SK-N-SH (cell line): ENCODE measurements at regions not wholly inside any gene's neighbourhood (a gene's known extent, or its start where the extent isn't known, plus 50 kb on each side); places are given as distances from the start of the nearest gene placed in this dataset.

Experiments
- CTCF ChIA-PET: fragments of 300-600, 350-600 bp; formaldehyde crosslinking; extraction: SDS; loops from one replicate; lab custom pipeline; 2021; lab: Yijun Ruan, JAX
- POLR2A ChIA-PET: fragments of 350-600 bp; sonication (Branson Sonifier 250); formaldehyde crosslinking; extraction: SDS; loops from one replicate; lab custom pipeline; 2020; ENCODE audit warnings: antibody characterized with exemption, inconsistent platforms; lab: Yijun Ruan, JAX
- DNase-seq: peaks from one replicate; pipeline ENCODE4 v3.0.0; 2012
- H2AFZ ChIP-seq: fragments of 200-600 bp; sonication (generic); 2 replicates; pipeline ENCODE4 v1.8.1; 2016; ENCODE audit warnings: antibody characterized with exemption, mild to moderate bottlenecking, low read depth
- H3F3A ChIP-seq: fragments of 200-600 bp; sonication (generic); replicated peaks from 2 replicates; pipeline ENCODE3; 2016; ENCODE audit warnings: antibody characterized with exemption, mild to moderate bottlenecking; ENCODE audit not compliant: insufficient read depth
- H3K27ac ChIP-seq, 2 experiments: fragments of 200-500 bp in 1 of 2; fragments of 200-600 bp in 1 of 2; sonication (Bioruptor generic) in 1 of 2; sonication (generic), shearing (Covaris generic) in 1 of 2; 2 replicates each; pipeline versions ENCODE4 v1.5.1 to v1.6.1; 2014 to 2016; ENCODE audit warnings: low read depth in 2 of 2, inconsistent platforms in 1 of 2, low read length in 1 of 2, mild to moderate bottlenecking in 1 of 2, mixed read lengths in 1 of 2
- H3K27me3 ChIP-seq: fragments of 200-600 bp; sonication (generic), shearing (Covaris generic); 2 replicates; pipeline ENCODE4 v1.6.1; 2016; ENCODE audit warnings: mixed run types; ENCODE audit not compliant: insufficient read depth
- H3K36me3 ChIP-seq, 2 experiments: fragments of 200-500 bp in 1 of 2; fragments of 200-600 bp in 1 of 2; sonication (Bioruptor generic) in 1 of 2; sonication (generic) in 1 of 2; replicated peaks in 1 of 2; 2 replicates each; pipeline versions ENCODE3 to v1.5.1; 2014 to 2016; ENCODE audit warnings: low read length in 1 of 2, mild to moderate bottlenecking in 1 of 2; ENCODE audit not compliant: insufficient read depth in 2 of 2, control insufficient read depth in 1 of 2
- H3K4me1 ChIP-seq, 2 experiments: fragments of 200-500 bp in 1 of 2; fragments of 200-600 bp in 1 of 2; sonication (Bioruptor generic) in 1 of 2; sonication (generic), shearing (Covaris generic) in 1 of 2; 2 replicates each; pipeline versions ENCODE4 v1.5.1 to v1.6.1; 2014 to 2016; ENCODE audit warnings: low read depth in 1 of 2, low read length in 1 of 2, mixed run types in 1 of 2; ENCODE audit not compliant: insufficient read depth in 2 of 2, control insufficient read depth in 1 of 2
- H3K4me2 ChIP-seq: fragments of 200-600 bp; sonication (generic), shearing (Covaris generic); 2 replicates; pipeline ENCODE4 v1.6.1; 2017; ENCODE audit warnings: mixed run types
- H3K4me3 ChIP-seq, 2 experiments: fragments of 200-500 bp in 1 of 2; fragments of 200-600 bp in 1 of 2; sonication (Bioruptor generic) in 1 of 2; sonication (generic), shearing (Covaris generic) in 1 of 2; 2 replicates each; pipeline versions ENCODE4 v1.5.1 to v1.8.1; 2014 to 2016; ENCODE audit warnings: low read depth in 2 of 2, inconsistent platforms in 1 of 2, low read length in 1 of 2, mild to moderate bottlenecking in 1 of 2, mixed read lengths in 1 of 2, moderate library complexity in 1 of 2
- H3K79me2 ChIP-seq: fragments of 200-600 bp; sonication (generic); 2 replicates; pipeline ENCODE4 v1.8.1; 2017; ENCODE audit warnings: mild to moderate bottlenecking; ENCODE audit not compliant: insufficient read depth
- H3K9ac ChIP-seq: fragments of 200-600 bp; sonication (generic); 2 replicates; pipeline ENCODE4 v1.6.1; 2017; ENCODE audit warnings: mixed run types
- H3K9me2 ChIP-seq: fragments of 200-600 bp; sonication (generic); 2 replicates; pipeline ENCODE4 v1.6.1; 2017; ENCODE audit warnings: mixed run types
- H3K9me3 ChIP-seq: fragments of 200-600 bp; sonication (generic); 2 replicates; pipeline ENCODE4 v1.6.1; 2017; ENCODE audit warnings: mixed run types, mild to moderate bottlenecking, moderate library complexity
- H4K20me1 ChIP-seq: fragments of 200-600 bp; sonication (generic); 2 replicates; pipeline ENCODE4 v1.6.1; 2017; ENCODE audit warnings: mild to moderate bottlenecking, mixed run types; ENCODE audit not compliant: insufficient read depth
- CTCF ChIP-seq: fragments of 200-600 bp; sonication (generic); IDR thresholded peaks from 2 replicates; pipeline ENCODE4 v1.6.1; 2017; ENCODE audit warnings: antibody characterized with exemption, mild to moderate bottlenecking, moderate library complexity
- EP300 ChIP-seq, 2 experiments: IDR thresholded peaks; 2 replicates each; pipeline versions ENCODE4 v1.4.0 to v1.6.1; 2012; ENCODE audit warnings: borderline replicate concordance in 1 of 2, low read depth in 1 of 2, low read length in 1 of 2
- FOXJ3 ChIP-seq: sonication (generic); formaldehyde crosslinking; IDR thresholded peaks from 2 replicates; pipeline ENCODE4 v1.5.1; 2020; ENCODE audit warnings: mild to moderate bottlenecking, missing genetic modification reagents
- FOXM1 ChIP-seq: IDR thresholded peaks from 2 replicates; pipeline ENCODE4 v1.4.0; 2012; ENCODE audit warnings: low read depth, mild to moderate bottlenecking
- GABPA ChIP-seq: IDR thresholded peaks from 2 replicates; pipeline ENCODE4 v1.4.0; 2012; ENCODE audit warnings: low read depth, mild to moderate bottlenecking
- JUND ChIP-seq: IDR thresholded peaks from 2 replicates; pipeline ENCODE4 v1.4.0; 2012
- MAX ChIP-seq: IDR thresholded peaks from 2 replicates; pipeline ENCODE4 v1.4.0; 2012; ENCODE audit warnings: low read depth
- MEF2A ChIP-seq: IDR thresholded peaks from 2 replicates; pipeline ENCODE4 v1.4.0; 2012; ENCODE audit warnings: low read depth, borderline replicate concordance
- MXI1 ChIP-seq: IDR thresholded peaks from 2 replicates; pipeline ENCODE4 v1.6.1; 2012; ENCODE audit warnings: mild to moderate bottlenecking, low read depth, low read length, improper control_type of control experiment
- NFIC ChIP-seq: IDR thresholded peaks from 2 replicates; pipeline ENCODE4 v1.4.0; 2012; ENCODE audit warnings: borderline replicate concordance
- NRF1 ChIP-seq: IDR thresholded peaks from 2 replicates; pipeline ENCODE4 v1.6.1; 2012; ENCODE audit warnings: low read depth, mild to moderate bottlenecking, low read length
- POLR2AphosphoS5 ChIP-seq: IDR thresholded peaks from 2 replicates; pipeline ENCODE4 v1.6.1; 2012; ENCODE audit warnings: low read depth, low read length
- RAD21 ChIP-seq: IDR thresholded peaks from 2 replicates; pipeline ENCODE4 v1.6.1; 2012; ENCODE audit warnings: mild to moderate bottlenecking, low read length
- RFX5 ChIP-seq: IDR thresholded peaks from 2 replicates; pipeline ENCODE4 v1.6.1; 2012; ENCODE audit warnings: mild to moderate bottlenecking, improper control_type of control experiment, low read length
- SIN3A ChIP-seq: IDR thresholded peaks from 2 replicates; pipeline ENCODE4 v1.6.1; 2012; ENCODE audit warnings: low read depth, mild to moderate bottlenecking, low read length, moderate library complexity, borderline replicate concordance
- TAF1 ChIP-seq: IDR thresholded peaks from 2 replicates; pipeline ENCODE4 v1.6.1; 2012; ENCODE audit warnings: low read depth, mild to moderate bottlenecking, low read length, moderate library complexity, borderline replicate concordance
- TCF12 ChIP-seq: IDR thresholded peaks from 2 replicates; pipeline ENCODE4 v1.4.0; 2012
- TEAD4 ChIP-seq: IDR thresholded peaks from 2 replicates; pipeline ENCODE4 v1.4.0; 2012; ENCODE audit warnings: mild to moderate bottlenecking, borderline replicate concordance; ENCODE audit not compliant: insufficient read depth
- USF2 ChIP-seq: fragments of 150-350 bp; IDR thresholded peaks from 2 replicates; pipeline ENCODE4 v1.6.1; 2017; ENCODE audit warnings: antibody characterized with exemption, low read length, low read depth, borderline replicate concordance
- ZBTB33 ChIP-seq: IDR thresholded peaks from 2 replicates; pipeline ENCODE4 v1.4.0; 2012; ENCODE audit warnings: low read depth, borderline replicate concordance
- WGBS: methylation state at CpG from one replicate; pipeline ENCODE4 v1.1.6; 2017; ENCODE audit warnings: low lambda C conversion rate; 5-methylcytosine and 5-hydroxymethylcytosine counted together
- TF ChIP-seq, protein P1 (sequence below): IDR thresholded peaks from 2 replicates; pipeline ENCODE4 v1.4.0; 2012; ENCODE audit warnings: low read depth, borderline replicate concordance

DNA sequence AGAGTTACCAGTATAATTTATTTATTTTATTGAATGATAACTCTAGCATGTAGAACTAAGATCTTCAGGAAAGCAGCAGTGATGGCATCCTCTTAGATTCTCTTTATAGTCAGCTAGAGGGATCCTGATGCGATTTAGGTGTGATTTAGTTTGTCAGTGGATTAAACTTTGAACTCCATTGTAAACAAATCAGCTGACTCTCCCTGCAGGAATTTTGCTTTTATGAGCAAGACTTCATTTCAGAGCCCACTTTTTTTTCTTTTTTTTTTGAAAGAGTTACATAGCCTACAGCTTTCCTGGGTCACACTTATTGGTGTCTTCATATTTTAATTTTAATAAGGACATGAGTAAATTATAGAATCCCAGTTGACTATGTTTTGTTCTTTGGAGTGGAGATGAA lies 93.8 kb upstream of the SEMA6A start:
- Histone ChIP-seq H3K4me3 (no peak overlapping the region), H3K9me2 (no peaks in the 10 kb centered on the region), H3K4me2 (no peak overlapping the region), H3K27ac (no peak overlapping the region), H3K79me2 (no peaks in the 10 kb centered on the region), H3K9me3 (no peaks in the 10 kb centered on the region), H3F3A (no peaks in the 10 kb centered on the region), H4K20me1 (no peaks in the 10 kb centered on the region), H2AFZ (no peak overlapping the region), H3K27me3 (no peaks in the 10 kb centered on the region), H3K9ac (no peak overlapping the region), H3K4me1 (no peaks in the 10 kb centered on the region), H3K36me3 (no peaks in the 10 kb centered on the region)
- 22% methylated on average over 1 of the region's 1 CpG for WGBS
- TF ChIP-seq JUND (no peak), MEF2A (no peak), MXI1 (no peak), USF2 (no peak), RFX5 (no peak)
- POLR2A ChIA-PET = no interaction called here
- DNase-seq = no peak
- CTCF ChIA-PET = no interaction called here

DNA sequence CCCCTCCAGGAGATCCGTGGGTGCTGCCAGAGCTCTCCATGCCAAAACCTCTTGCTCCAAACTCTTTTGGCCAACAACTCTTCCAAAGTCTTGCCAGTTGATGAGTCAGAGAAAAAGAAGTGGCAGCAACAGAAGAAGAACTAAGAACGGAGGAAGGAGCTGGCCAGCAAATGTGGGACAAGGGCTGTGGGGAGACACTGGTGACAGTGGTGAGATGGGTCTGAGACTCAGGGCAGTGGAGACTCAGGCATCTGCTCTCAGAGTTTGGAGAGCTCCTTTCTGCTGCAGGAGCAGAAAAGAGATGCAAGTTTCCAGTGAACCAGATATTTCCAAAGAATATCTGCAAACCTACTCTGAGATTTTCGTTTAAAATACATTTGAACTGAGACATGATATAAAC lies 92.3 kb upstream of the SEMA6A start:
- no peak for DNase-seq
- TF ChIP-seq EP300 (IDR thresholded peaks at IDR 0.05; ENCODE audit: borderline replicate concordance in 1 of 2, low read depth in 1 of 2, low read length in 1 of 2) (no peak), NRF1 (no peak), TCF12 (no peak), SIN3A (no peak), MAX (no peak), POLR2AphosphoS5 (no peak), GABPA (no peak), RAD21 (no peak), JUND (no peak), TAF1 (no peak), NFIC (no peak), MEF2A (no peak), CTCF (no peak), TEAD4 (no peak), FOXM1 (no peak), FOXJ3 (CRISPR knock-in tag) (no peak), ZBTB33 (no peak)
- TF ChIP-seq, protein P1, sequence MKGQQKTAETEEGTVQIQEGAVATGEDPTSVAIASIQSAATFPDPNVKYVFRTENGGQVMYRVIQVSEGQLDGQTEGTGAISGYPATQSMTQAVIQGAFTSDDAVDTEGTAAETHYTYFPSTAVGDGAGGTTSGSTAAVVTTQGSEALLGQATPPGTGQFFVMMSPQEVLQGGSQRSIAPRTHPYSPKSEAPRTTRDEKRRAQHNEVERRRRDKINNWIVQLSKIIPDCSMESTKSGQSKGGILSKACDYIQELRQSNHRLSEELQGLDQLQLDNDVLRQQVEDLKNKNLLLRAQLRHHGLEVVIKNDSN = no peak

More for the DNA sequence above, 92.3 kb upstream of the SEMA6A start:
- H3K4me3 ChIP-seq = no peak overlapping the region
- no peak overlapping the region for H3K4me2 ChIP-seq
- no peak overlapping the region for H2AFZ ChIP-seq
- no peaks in the 10 kb centered on the region for H3K36me3 ChIP-seq
- H3F3A ChIP-seq = no peaks in the 10 kb centered on the region
- no peaks in the 10 kb centered on the region for H3K4me1 ChIP-seq
- no peaks in the 10 kb centered on the region for H3K9me2 ChIP-seq
- POLR2A ChIA-PET = no interaction called here
- H3K79me2 ChIP-seq = no peaks in the 10 kb centered on the region
- H3K9me3 ChIP-seq = no peaks in the 10 kb centered on the region
- H3K9ac ChIP-seq = no peak overlapping the region
- CTCF ChIA-PET = no interaction called here
- WGBS = 29% methylated on average over 3 of the region's 3 CpGs
- no peaks in the 10 kb centered on the region for H4K20me1 ChIP-seq
- no peak overlapping the region for H3K27ac ChIP-seq
- H3K27me3 ChIP-seq = no peaks in the 10 kb centered on the region
